Tibial nerve (tissue), 4 donors: ENCODE measurements at regions not wholly inside any gene's neighbourhood (a gene's known extent, or its start where the extent isn't known, plus 50 kb on each side); places are given as distances from the start of the nearest gene placed in this dataset.

ENCODE experiments used
- DNase-seq, 2 donors: peaks; one replicate each; pipeline ENCODE4 v3.0.0-alpha.2; 2019; ENCODE audit warnings: low spot score in 2 of 2
- H3K27ac ChIP-seq, 4 donors: fragments of 200-600 bp; sonication (generic) in 3 of 4; one replicate each; pipeline ENCODE4 v1.5.1; 2017 to 2019; ENCODE audit warnings: mild to moderate bottlenecking in 1 of 4
- H3K27me3 ChIP-seq, 2 donors: fragments of 200-600 bp; sonication (generic) in 1 of 2; one replicate each; pipeline versions ENCODE4 v1.5.1 to v1.6.0; 2017 to 2019
- H3K36me3 ChIP-seq, 3 donors: fragments of 200-600 bp; sonication (generic); one replicate each; pipeline ENCODE4 v1.5.1; 2018 to 2019
- H3K4me1 ChIP-seq, 4 donors: fragments of 200-600 bp; sonication (generic) in 3 of 4; one replicate each; pipeline ENCODE4 v1.5.1; 2017 to 2019
- H3K4me3 ChIP-seq, 4 donors: fragments of 200-600 bp; sonication (generic) in 3 of 4; one replicate each; pipeline ENCODE4 v1.5.1; 2017 to 2019; ENCODE audit warnings: mild to moderate bottlenecking in 1 of 4, moderate library complexity in 1 of 4
- H3K9me3 ChIP-seq, 4 donors: fragments of 200-600 bp; sonication (generic) in 3 of 4; one replicate each; pipeline ENCODE4 v1.5.1; 2017 to 2019
- EP300 ChIP-seq, 2 donors: sonication (generic); formaldehyde crosslinking; IDR thresholded peaks; one replicate each; pipeline ENCODE4 v1.6.1; 2017; ENCODE audit warnings: antibody characterized with exemption in 2 of 2, mild to moderate bottlenecking in 1 of 2
- POLR2A ChIP-seq, 2 donors: fragments of 450-650 bp; IDR thresholded peaks; one replicate each; pipeline ENCODE4 v1.6.1; 2017; ENCODE audit warnings: antibody characterized with exemption in 2 of 2, mild to moderate bottlenecking in 2 of 2, moderate library complexity in 2 of 2
- WGBS, 2 donors: methylation state at CpG; one replicate each; pipeline ENCODE4 v1.1.5; 2018; 5-methylcytosine and 5-hydroxymethylcytosine counted together
- TF ChIP-seq, protein P1 (sequence below), 5 experiments: fragments of 200-600 bp in 3 of 5; fragments of 450-650 bp in 2 of 5; sonication (generic) in 3 of 5; IDR thresholded peaks; one replicate each; pipeline ENCODE4 v1.5.1; 2016 to 2019; ENCODE audit warnings: antibody characterized with exemption in 5 of 5, mild to moderate bottlenecking in 3 of 5, moderate library complexity in 2 of 5

GRCh38 chr2:3965211-3965610, 261.8 kb downstream of the DCDC2C start:
- H3K27ac ChIP-seq: no peak overlapping the region
- TF ChIP-seq, protein P1, sequence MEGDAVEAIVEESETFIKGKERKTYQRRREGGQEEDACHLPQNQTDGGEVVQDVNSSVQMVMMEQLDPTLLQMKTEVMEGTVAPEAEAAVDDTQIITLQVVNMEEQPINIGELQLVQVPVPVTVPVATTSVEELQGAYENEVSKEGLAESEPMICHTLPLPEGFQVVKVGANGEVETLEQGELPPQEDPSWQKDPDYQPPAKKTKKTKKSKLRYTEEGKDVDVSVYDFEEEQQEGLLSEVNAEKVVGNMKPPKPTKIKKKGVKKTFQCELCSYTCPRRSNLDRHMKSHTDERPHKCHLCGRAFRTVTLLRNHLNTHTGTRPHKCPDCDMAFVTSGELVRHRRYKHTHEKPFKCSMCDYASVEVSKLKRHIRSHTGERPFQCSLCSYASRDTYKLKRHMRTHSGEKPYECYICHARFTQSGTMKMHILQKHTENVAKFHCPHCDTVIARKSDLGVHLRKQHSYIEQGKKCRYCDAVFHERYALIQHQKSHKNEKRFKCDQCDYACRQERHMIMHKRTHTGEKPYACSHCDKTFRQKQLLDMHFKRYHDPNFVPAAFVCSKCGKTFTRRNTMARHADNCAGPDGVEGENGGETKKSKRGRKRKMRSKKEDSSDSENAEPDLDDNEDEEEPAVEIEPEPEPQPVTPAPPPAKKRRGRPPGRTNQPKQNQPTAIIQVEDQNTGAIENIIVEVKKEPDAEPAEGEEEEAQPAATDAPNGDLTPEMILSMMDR (IDR thresholded peaks at IDR 0.05): no peak
- TF ChIP-seq POLR2A (IDR thresholded peaks at IDR 0.05): no peak
- 88 to 91% methylated on average over 10 of the region's 10 CpGs for WGBS, 2 donors

DNA sequence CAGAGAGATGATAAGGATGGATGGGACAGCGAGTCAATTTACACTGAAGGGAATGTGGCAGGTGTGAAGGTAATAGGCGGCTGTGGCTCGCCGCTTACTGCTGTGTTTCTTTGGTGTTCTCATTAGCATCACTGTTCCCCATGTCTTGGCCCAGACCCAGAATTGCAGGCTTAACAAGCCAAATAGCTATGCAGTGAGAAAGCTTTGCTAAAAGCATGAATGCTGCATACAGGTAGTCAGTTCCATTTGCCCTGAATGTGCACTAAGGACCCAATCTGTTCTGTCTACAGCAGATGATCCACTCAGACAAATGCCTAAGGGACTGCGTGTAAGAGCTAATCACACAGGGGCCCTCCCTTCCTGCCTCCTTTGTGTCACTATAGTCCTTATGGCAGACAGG, 262.6 kb downstream of the DCDC2C start:
- no peak for DNase-seq
- Histone ChIP-seq H3K27ac (no peak overlapping the region), H3K4me3 (no peak overlapping the region), H3K4me1 (peaks cover 0 to 2% (median 0%) of the 10 kb centered on the region in 4 donors), H3K27me3 (no peaks in the 10 kb centered on the region), H3K9me3 (no peaks in the 10 kb centered on the region), H3K36me3 (no peaks in the 10 kb centered on the region)
- 89 to 94% methylated on average over 5 of the region's 5 CpGs for WGBS, 2 donors
- TF ChIP-seq POLR2A (IDR thresholded peaks at IDR 0.05) (no peak), EP300 (IDR thresholded peaks at IDR 0.05) (no peak)
- TF ChIP-seq, protein P1 (IDR thresholded peaks at IDR 0.05): no peak

More at GRCh38 chr2:3965211-3965610, 261.8 kb downstream of the DCDC2C start:
- Histone ChIP-seq H3K36me3 (no peaks in the 10 kb centered on the region), H3K4me3 (no peak overlapping the region), H3K9me3 (no peaks in the 10 kb centered on the region), H3K27me3 (no peaks in the 10 kb centered on the region), H3K4me1 (no peaks in the 10 kb centered on the region)
- DNase-seq: no peak

GRCh38 chr2:3966470-3966869, 263.1 kb downstream of the DCDC2C start:
- Histone ChIP-seq H3K9me3 (no peaks in the 10 kb centered on the region), H3K4me3 (no peak overlapping the region)
- DNase-seq: no peak

DNA sequence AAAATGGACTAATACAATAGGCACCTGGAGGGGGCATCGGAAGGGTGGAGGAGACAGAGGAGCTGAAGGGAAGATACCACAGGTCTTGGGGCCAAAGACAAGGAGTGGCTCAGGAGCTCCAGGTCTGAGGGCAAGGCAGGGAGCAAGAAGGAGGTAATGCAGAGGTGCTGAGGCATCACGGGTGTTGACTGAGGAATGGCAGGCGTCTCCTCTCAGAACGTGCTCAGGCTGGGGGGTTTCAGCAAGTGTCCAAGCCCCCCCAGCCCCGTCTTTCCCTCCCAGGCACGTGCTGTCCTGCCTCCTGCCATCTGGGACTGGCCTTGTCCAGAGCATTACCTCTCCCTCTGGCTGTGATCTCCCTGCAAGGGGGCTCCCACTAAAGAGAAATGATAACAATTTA, 265.4 kb downstream of the DCDC2C start:
- Histone ChIP-seq H3K27me3 (no peaks in the 10 kb centered on the region), H3K4me3 (no peak overlapping the region), H3K27ac (no peak overlapping the region), H3K4me1 (peaks cover 0 to 4% (median 0%) of the 10 kb centered on the region in 4 donors), H3K36me3 (no peaks in the 10 kb centered on the region), H3K9me3 (no peaks in the 10 kb centered on the region)
- TF ChIP-seq, protein P1 (IDR thresholded peaks at IDR 0.05): no peak
- TF ChIP-seq POLR2A (IDR thresholded peaks at IDR 0.05): no peak
- no peak for TF ChIP-seq EP300 (IDR thresholded peaks at IDR 0.05)
- peak in 1 of 2 donors; percentile 1 for DNase-seq
- 67 to 77% methylated on average over 5 to 6 of the region's 6 CpGs for WGBS, 2 donors

More at GRCh38 chr2:3966470-3966869, 263.1 kb downstream of the DCDC2C start:
- Histone ChIP-seq H3K4me1 (peaks cover 0 to 4% (median 0%) of the 10 kb centered on the region in 4 donors), H3K27me3 (no peaks in the 10 kb centered on the region), H3K36me3 (no peaks in the 10 kb centered on the region), H3K27ac (no peak overlapping the region)
- WGBS, 2 donors: 91 to 92% methylated on average over 5 of the region's 5 CpGs
- no peak for TF ChIP-seq EP300 (IDR thresholded peaks at IDR 0.05)
- no peak for TF ChIP-seq POLR2A (IDR thresholded peaks at IDR 0.05)
- TF ChIP-seq, protein P1 (IDR thresholded peaks at IDR 0.05): no peak

- Histone ChIP-seq H3K9me3 (no peaks in the 10 kb centered on the region), H3K27me3 (no peaks in the 10 kb centered on the region), H3K36me3 (no peaks in the 10 kb centered on the region), H3K27ac (no peak overlapping the region), H3K4me3 (no peak overlapping the region), H3K4me1 (peaks cover 0 to 4% (median 0%) of the 10 kb centered on the region in 4 donors)
- DNase-seq: no peak
- no peak for TF ChIP-seq EP300 (IDR thresholded peaks at IDR 0.05)
- TF ChIP-seq, protein P1 (IDR thresholded peaks at IDR 0.05): no peak
- no peak for TF ChIP-seq POLR2A (IDR thresholded peaks at IDR 0.05)
- WGBS, 2 donors: 40 to 54% methylated on average over 17 of the region's 17 CpGs
These were observed 267.6 kb downstream of the DCDC2C start for GRCh38 chr2:3970791-3971651.
